ENCODE measurements at regions not wholly inside any gene's neighbourhood (a gene's known extent, or its start where the extent isn't known, plus 50 kb on each side); places are given as distances from the start of the nearest gene placed in this dataset.
"Not testable (repeated sequence)": the region's sequence is repeated elsewhere in the genome, so short reads cannot be mapped to it uniquely, and the experiment has no call there.

- not testable (repeated sequence) for TF ChIP-seq POLR2A (IDR thresholded peaks at IDR 0.05; ENCODE audit: low read length); GATA1 (IDR thresholded peaks at IDR 0.05; ENCODE audit: low read depth, low read length)
Measured at GRCh38 chr4:9677357-9677756, 104.1 kb upstream of the DRD5 start.

All from erythroblast (primary cell).